ENCODE measurements at regions not wholly inside any gene's neighbourhood (a gene's known extent, or its start where the extent isn't known, plus 50 kb on each side); places are given as distances from the start of the nearest gene placed in this dataset.

DNA sequence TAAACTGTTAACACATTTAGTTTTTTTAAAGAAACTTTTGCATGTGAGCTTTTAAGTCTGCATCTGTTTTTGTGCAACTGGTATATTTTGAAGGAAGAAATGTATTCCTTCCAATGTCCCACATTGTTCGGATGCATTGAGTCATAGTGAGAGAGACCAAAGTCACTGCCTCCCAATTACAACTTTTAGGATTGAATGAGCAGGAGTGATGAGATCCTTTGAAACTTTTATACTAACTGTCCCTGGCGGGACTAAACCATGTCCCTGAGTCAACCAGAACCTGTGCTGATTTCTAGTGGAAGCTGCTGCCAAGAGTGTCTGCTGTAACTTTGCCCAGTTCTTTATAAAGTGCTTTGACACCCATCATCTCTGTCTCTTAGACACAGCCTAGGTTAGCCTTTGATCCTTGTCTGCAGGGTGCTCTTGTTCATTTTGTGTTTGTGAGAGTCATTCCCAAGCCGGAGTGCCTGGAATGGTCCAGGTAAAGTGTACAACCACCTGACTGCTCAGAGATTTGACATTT is 122.7 kb downstream of the ZNF518B start:
- no peak overlapping the region for H3K27ac ChIP-seq (ENCODE audit: low read depth, low read length)
- no peaks in the 10 kb centered on the region for H3K9me3 ChIP-seq (ENCODE audit: low read length)
- H3K27me3 Mint-ChIP-seq = peaks cover 12 to 46% of the 10 kb centered on the region in 2 donors
- peaks cover 0 to 27% (median 5%) of the 10 kb centered on the region in 5 donors for H3K9me3 Mint-ChIP-seq
- H3K36me3 Mint-ChIP-seq = peaks cover 0 to 1% (median 0%) of the 10 kb centered on the region in 3 donors
- no peaks in the 10 kb centered on the region for H3K36me3 ChIP-seq (ENCODE audit: insufficient read depth, low read length)
- H3K4me1 Mint-ChIP-seq = no peaks in the 10 kb centered on the region
- CTCF ChIA-PET = no interaction called here
- no peak overlapping the region for H3K4me3 ChIP-seq (ENCODE audit: low read length)
- no peak for DNase-seq
- no peaks in the 10 kb centered on the region for H3K4me1 ChIP-seq (ENCODE audit: insufficient read depth, low read length)
- H3K27ac Mint-ChIP-seq = no peak overlapping the region
- H3K4me3 Mint-ChIP-seq = no peak overlapping the region
- POLR2A ChIA-PET = no interaction called here
- H3K27me3 ChIP-seq (ENCODE audit: insufficient read depth, low read length, poor library complexity, severe bottlenecking) = no peaks in the 10 kb centered on the region

DNA sequence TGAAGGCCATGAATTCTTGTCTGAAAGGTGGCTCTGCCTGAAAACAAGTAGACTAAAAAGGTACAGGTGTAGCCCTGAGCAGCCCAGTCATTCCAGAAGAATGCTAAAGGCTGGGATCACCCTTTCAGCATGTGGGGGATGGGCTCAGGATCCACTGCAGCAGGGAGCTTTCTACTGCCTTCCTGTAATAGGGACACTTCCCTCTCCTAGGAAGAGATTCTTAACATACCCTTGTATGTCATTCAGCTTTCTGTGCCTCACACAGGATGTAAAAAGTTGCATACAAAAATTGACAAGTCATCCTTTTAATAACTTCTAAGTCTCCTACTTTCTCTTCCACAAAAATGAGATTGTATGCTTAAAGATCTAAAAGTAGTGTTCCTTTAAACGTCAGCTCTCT is 123.3 kb downstream of the ZNF518B start:
- Mint-ChIP-seq H3K27ac (no peak overlapping the region), H3K4me1 (no peaks in the 10 kb centered on the region), H3K4me3 (no peak overlapping the region), H3K27me3 (peaks cover 12 to 45% of the 10 kb centered on the region in 2 donors), H3K9me3 (peaks cover 0 to 27% (median 5%) of the 10 kb centered on the region in 5 donors), H3K36me3 (peaks cover 0 to 1% (median 0%) of the 10 kb centered on the region in 3 donors)
- Histone ChIP-seq H3K36me3 (ENCODE audit: insufficient read depth, low read length) (no peaks in the 10 kb centered on the region), H3K9me3 (ENCODE audit: low read length) (no peaks in the 10 kb centered on the region), H3K4me1 (ENCODE audit: insufficient read depth, low read length) (no peaks in the 10 kb centered on the region), H3K27me3 (ENCODE audit: insufficient read depth, low read length, poor library complexity, severe bottlenecking) (no peaks in the 10 kb centered on the region), H3K4me3 (ENCODE audit: low read length) (no peak overlapping the region), H3K27ac (ENCODE audit: low read depth, low read length) (no peak overlapping the region)
- ChIA-PET CTCF (no interaction called here), POLR2A (no interaction called here)
- no peak for DNase-seq

DNA sequence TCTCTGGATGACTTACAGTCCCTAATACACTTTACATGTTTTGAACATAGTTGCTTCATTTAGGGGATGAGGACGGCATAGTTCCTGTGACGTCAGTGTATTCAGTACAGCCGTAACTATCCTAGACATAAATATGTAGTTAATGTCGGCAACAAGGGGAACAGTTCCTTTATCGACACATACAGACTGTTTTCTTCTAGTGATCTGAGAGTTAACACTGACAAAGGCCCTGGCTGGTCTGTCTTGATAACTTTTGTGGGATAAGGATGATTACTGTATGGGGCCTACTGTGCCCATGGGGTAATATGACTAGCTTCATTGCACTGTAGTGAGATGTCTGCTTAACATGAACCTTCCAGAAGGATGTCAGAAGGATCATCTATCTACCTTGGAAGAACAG is 131.2 kb downstream of the ZNF518B start:
- Mint-ChIP-seq H3K9me3 (peaks cover 0 to 8% (median 0%) of the 10 kb centered on the region in 5 donors), H3K4me1 (no peaks in the 10 kb centered on the region), H3K27ac (no peak overlapping the region), H3K36me3 (no peaks in the 10 kb centered on the region), H3K4me3 (no peak overlapping the region), H3K27me3 (peaks cover 5 to 7% of the 10 kb centered on the region in 2 donors)
- ChIA-PET CTCF (no interaction called here), POLR2A (no interaction called here)
- Histone ChIP-seq H3K4me3 (ENCODE audit: low read length) (no peak overlapping the region), H3K9me3 (ENCODE audit: low read length) (no peaks in the 10 kb centered on the region), H3K36me3 (ENCODE audit: insufficient read depth, low read length) (no peaks in the 10 kb centered on the region), H3K27ac (ENCODE audit: low read depth, low read length) (peak overlapping the region; percentile 10), H3K4me1 (ENCODE audit: insufficient read depth, low read length) (no peaks in the 10 kb centered on the region), H3K27me3 (ENCODE audit: insufficient read depth, low read length, poor library complexity, severe bottlenecking) (no peaks in the 10 kb centered on the region)
- no peak for DNase-seq

DNA sequence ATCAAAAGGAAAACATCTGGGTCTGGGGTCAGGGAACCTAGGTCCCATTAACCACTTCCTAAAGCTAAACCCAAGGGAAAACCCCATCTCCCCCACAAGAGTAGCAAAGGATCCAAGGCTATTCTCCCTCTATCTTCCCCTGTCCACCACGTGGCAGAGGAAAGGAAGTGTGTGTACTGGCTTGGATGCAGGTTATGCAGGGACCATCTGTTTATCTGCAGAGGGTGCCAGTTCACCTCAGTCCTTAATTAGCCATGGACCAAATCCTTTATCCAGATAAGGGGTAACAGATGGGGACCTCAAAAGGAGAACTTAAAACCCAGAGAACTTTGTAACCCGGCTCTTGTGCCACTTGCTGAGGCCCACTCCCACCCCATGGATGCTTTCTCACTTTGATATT is 135.3 kb downstream of the ZNF518B start:
- Histone ChIP-seq H3K27ac (ENCODE audit: low read depth, low read length) (no peak overlapping the region), H3K36me3 (ENCODE audit: insufficient read depth, low read length) (no peaks in the 10 kb centered on the region), H3K4me3 (ENCODE audit: low read length) (no peak overlapping the region), H3K9me3 (ENCODE audit: low read length) (no peaks in the 10 kb centered on the region), H3K27me3 (ENCODE audit: insufficient read depth, low read length, poor library complexity, severe bottlenecking) (no peaks in the 10 kb centered on the region), H3K4me1 (ENCODE audit: insufficient read depth, low read length) (no peaks in the 10 kb centered on the region)
- Mint-ChIP-seq H3K27ac (no peak overlapping the region), H3K36me3 (no peaks in the 10 kb centered on the region), H3K4me1 (no peaks in the 10 kb centered on the region), H3K27me3 (peaks cover 3 to 7% of the 10 kb centered on the region in 2 donors), H3K9me3 (peaks cover 0 to 5% (median 0%) of the 10 kb centered on the region in 5 donors), H3K4me3 (no peak overlapping the region)
- POLR2A ChIA-PET = no interaction called here
- CTCF ChIA-PET = no interaction called here
- no peak for DNase-seq

DNA sequence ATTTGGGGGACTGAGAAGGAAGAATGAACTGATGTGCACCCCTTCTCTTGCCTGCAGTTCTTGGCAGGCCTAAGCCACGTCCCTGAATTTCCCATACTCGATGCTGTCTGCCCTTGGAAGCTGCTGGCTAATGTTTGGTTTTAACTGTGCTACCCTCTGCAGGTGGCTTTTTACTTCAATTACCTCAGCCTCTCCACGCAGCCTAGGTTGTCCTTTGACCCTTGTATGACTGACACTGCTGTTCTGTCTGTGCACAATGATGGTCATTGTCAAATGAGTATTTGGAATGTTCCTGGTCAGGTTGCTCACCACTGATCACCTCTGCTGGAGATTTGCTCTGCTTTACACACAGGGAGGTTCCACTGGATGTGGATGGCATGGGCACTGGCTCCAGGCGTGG is 137.1 kb downstream of the ZNF518B start:
- H3K36me3 ChIP-seq (ENCODE audit: insufficient read depth, low read length) = no peaks in the 10 kb centered on the region
- H3K27ac ChIP-seq (ENCODE audit: low read depth, low read length) = no peak overlapping the region
- Mint-ChIP-seq H3K4me1 (no peaks in the 10 kb centered on the region), H3K27ac (no peak overlapping the region), H3K27me3 (peaks cover 3 to 7% of the 10 kb centered on the region in 2 donors), H3K36me3 (no peaks in the 10 kb centered on the region), H3K4me3 (no peak overlapping the region), H3K9me3 (peaks cover 0 to 5% (median 0%) of the 10 kb centered on the region in 5 donors)
- H3K4me3 ChIP-seq (ENCODE audit: low read length) = no peak overlapping the region
- H3K9me3 ChIP-seq (ENCODE audit: low read length) = no peaks in the 10 kb centered on the region
- CTCF ChIA-PET = no interaction called here
- POLR2A ChIA-PET = no interaction called here
- H3K4me1 ChIP-seq (ENCODE audit: insufficient read depth, low read length) = no peaks in the 10 kb centered on the region
- no peak for DNase-seq
- no peaks in the 10 kb centered on the region for H3K27me3 ChIP-seq (ENCODE audit: insufficient read depth, low read length, poor library complexity, severe bottlenecking)

DNA sequence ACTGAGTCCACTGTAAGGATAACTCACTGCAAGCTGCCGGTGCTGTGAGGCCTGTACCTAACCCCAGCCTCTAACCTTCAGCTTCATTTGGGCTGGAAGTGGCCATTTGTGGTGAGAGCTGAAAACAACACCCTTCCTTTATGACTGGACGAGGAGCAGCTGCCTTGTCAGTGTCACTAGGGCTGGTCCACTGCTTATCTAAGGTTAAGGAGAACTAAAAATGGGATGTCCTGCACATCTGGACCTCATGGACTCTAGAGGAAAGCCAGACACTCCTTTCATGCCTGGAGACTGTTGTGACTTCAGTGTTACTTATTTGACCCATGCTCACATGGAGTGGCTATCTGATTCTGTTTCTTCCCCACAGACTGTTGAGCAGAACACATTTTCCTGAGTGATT is 139.9 kb downstream of the ZNF518B start:
- Mint-ChIP-seq H3K36me3 (no peaks in the 10 kb centered on the region), H3K9me3 (peaks cover 0 to 5% (median 0%) of the 10 kb centered on the region in 5 donors), H3K27ac (no peak overlapping the region), H3K4me3 (no peak overlapping the region), H3K27me3 (peaks cover 2 to 4% of the 10 kb centered on the region in 2 donors), H3K4me1 (no peaks in the 10 kb centered on the region)
- no peaks in the 10 kb centered on the region for H3K9me3 ChIP-seq (ENCODE audit: low read length)
- DNase-seq = no peak
- H3K27me3 ChIP-seq (ENCODE audit: insufficient read depth, low read length, poor library complexity, severe bottlenecking) = no peaks in the 10 kb centered on the region
- ChIA-PET POLR2A (no interaction called here), CTCF (interaction anchor here (1.8 kb wide), 1 partner anchor 11 kb away, joined by 4 read pairs; no protein-coding TSS in a partner anchor)
- no peak overlapping the region for H3K27ac ChIP-seq (ENCODE audit: low read depth, low read length)
- H3K4me3 ChIP-seq (ENCODE audit: low read length) = no peak overlapping the region
- H3K4me1 ChIP-seq (ENCODE audit: insufficient read depth, low read length) = no peaks in the 10 kb centered on the region
- H3K36me3 ChIP-seq (ENCODE audit: insufficient read depth, low read length) = no peaks in the 10 kb centered on the region

DNA sequence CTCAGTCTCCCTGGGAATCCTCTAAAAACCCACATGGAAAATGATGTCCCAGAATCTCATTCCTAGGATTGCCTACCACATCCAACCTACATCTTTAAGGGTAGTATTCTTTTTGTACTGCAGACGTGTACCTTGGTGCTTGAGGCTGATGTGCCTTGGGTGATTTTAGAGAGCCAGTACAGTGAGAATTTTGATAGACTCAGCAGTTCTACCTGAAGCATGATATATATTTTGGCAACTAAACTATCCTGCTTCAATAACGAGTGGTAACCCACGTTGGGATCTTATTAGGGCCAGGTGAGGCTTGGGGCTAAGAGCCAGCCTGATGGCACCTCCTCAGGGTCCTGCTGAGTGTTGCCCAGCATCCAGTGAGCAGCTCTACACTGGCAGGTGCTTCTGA is 140.4 kb downstream of the ZNF518B start:
- no peaks in the 10 kb centered on the region for H3K36me3 ChIP-seq (ENCODE audit: insufficient read depth, low read length)
- Mint-ChIP-seq H3K4me1 (no peaks in the 10 kb centered on the region), H3K9me3 (peaks cover 0 to 5% (median 0%) of the 10 kb centered on the region in 5 donors), H3K27ac (no peak overlapping the region), H3K4me3 (no peak overlapping the region), H3K27me3 (peaks cover 2 to 6% of the 10 kb centered on the region in 2 donors), H3K36me3 (no peaks in the 10 kb centered on the region)
- DNase-seq = no peak
- ChIA-PET CTCF (no interaction called here), POLR2A (no interaction called here)
- H3K4me1 ChIP-seq (ENCODE audit: insufficient read depth, low read length) = no peaks in the 10 kb centered on the region
- no peaks in the 10 kb centered on the region for H3K27me3 ChIP-seq (ENCODE audit: insufficient read depth, low read length, poor library complexity, severe bottlenecking)
- H3K4me3 ChIP-seq (ENCODE audit: low read length) = no peak overlapping the region
- H3K27ac ChIP-seq (ENCODE audit: low read depth, low read length) = no peak overlapping the region
- no peaks in the 10 kb centered on the region for H3K9me3 ChIP-seq (ENCODE audit: low read length)

DNA sequence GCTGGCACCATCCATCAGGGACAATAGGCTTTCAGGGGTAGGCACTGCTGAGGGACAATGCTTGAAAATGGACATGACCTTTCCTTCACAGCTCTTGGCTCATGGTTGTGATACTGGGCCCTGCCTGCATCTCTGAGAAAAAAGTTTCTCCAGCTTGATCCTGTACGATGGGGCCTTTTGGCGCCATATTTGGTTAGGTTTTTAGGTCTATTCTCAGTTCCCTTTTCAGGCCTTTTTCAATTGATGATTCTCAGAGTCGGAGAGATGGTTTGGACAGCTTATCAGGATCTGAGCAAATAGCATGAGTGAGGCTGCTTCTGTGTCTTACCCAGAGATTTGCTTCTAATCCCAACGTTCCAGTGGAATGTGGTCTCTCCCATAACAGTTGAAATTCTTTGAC is 141.6 kb downstream of the ZNF518B start:
- no peak overlapping the region for H3K4me3 Mint-ChIP-seq
- POLR2A ChIA-PET = no interaction called here

DNA sequence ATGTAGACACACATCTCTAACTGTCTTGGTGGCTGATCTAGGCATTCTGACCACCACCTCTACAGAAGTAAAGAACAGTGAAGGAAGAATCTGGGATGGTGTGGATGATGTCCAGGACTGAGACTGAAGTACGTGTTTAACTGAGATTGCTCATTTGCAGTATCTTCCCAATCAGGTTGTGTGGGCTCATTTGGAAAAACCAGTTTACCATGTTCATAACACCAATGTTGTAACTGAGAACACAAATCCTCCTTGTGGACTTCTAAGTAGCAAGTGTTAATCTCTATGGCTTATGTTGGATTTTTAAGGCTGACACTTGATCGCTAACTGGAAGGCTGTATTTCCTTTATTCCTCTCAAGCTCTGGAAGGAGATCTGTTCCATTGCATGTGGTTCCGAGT is 144.7 kb downstream of the ZNF518B start:
- Mint-ChIP-seq H3K4me1 (no peaks in the 10 kb centered on the region), H3K4me3 (no peak overlapping the region), H3K27me3 (peaks cover 1 to 16% of the 10 kb centered on the region in 2 donors), H3K9me3 (peaks cover 0 to 1% (median 0%) of the 10 kb centered on the region in 5 donors), H3K27ac (no peak overlapping the region), H3K36me3 (no peaks in the 10 kb centered on the region)
- ChIA-PET CTCF (no interaction called here), POLR2A (no interaction called here)
- no peaks in the 10 kb centered on the region for H3K9me3 ChIP-seq (ENCODE audit: low read length)
- H3K27me3 ChIP-seq (ENCODE audit: insufficient read depth, low read length, poor library complexity, severe bottlenecking) = no peaks in the 10 kb centered on the region
- no peaks in the 10 kb centered on the region for H3K36me3 ChIP-seq (ENCODE audit: insufficient read depth, low read length)
- H3K4me3 ChIP-seq (ENCODE audit: low read length) = no peak overlapping the region
- no peak for DNase-seq
- no peaks in the 10 kb centered on the region for H3K4me1 ChIP-seq (ENCODE audit: insufficient read depth, low read length)
- H3K27ac ChIP-seq (ENCODE audit: low read depth, low read length) = no peak overlapping the region

More for the DNA sequence above, 141.6 kb downstream of the ZNF518B start:
- Histone ChIP-seq H3K9me3 (ENCODE audit: low read length) (no peaks in the 10 kb centered on the region), H3K36me3 (ENCODE audit: insufficient read depth, low read length) (no peaks in the 10 kb centered on the region), H3K27me3 (ENCODE audit: insufficient read depth, low read length, poor library complexity, severe bottlenecking) (no peaks in the 10 kb centered on the region), H3K27ac (ENCODE audit: low read depth, low read length) (no peak overlapping the region), H3K4me1 (ENCODE audit: insufficient read depth, low read length) (no peaks in the 10 kb centered on the region), H3K4me3 (ENCODE audit: low read length) (no peak overlapping the region)
- Mint-ChIP-seq H3K27ac (no peak overlapping the region), H3K4me1 (no peaks in the 10 kb centered on the region), H3K36me3 (no peaks in the 10 kb centered on the region), H3K27me3 (peaks cover 1 to 10% of the 10 kb centered on the region in 2 donors), H3K9me3 (peaks cover 0 to 1% (median 0%) of the 10 kb centered on the region in 5 donors)
- DNase-seq = no peak
- CTCF ChIA-PET = no interaction called here
